Peyer's patch (tissue), 4 donors: ENCODE measurements at regions not wholly inside any gene's neighbourhood (a gene's known extent, or its start where the extent isn't known, plus 50 kb on each side); places are given as distances from the start of the nearest gene placed in this dataset.

Source experiments
- DNase-seq, 3 donors: peaks; one replicate each; pipeline ENCODE4 v3.0.0-alpha.2; 2017 to 2019
- H3K27ac ChIP-seq, 4 donors: fragments of 200-600 bp; sonication (generic); one replicate each; pipeline ENCODE4 v1.5.1; 2016 to 2019
- H3K27me3 ChIP-seq, 2 donors: fragments of 200-600 bp; sonication (generic); one replicate each; pipeline ENCODE4 v1.5.1; 2019
- H3K36me3 ChIP-seq, 3 donors: fragments of 200-600 bp; sonication (generic); one replicate each; pipeline ENCODE4 v1.5.1; 2016 to 2019
- H3K4me1 ChIP-seq, 4 donors: fragments of 200-600 bp; sonication (generic); one replicate each; pipeline ENCODE4 v1.5.1; 2016 to 2019
- H3K4me3 ChIP-seq, 4 donors: fragments of 200-600 bp; sonication (generic); 1 replicate in 3 of 4; 2 replicates in 1 of 4; pipeline ENCODE4 v1.5.1; 2016 to 2019; ENCODE audit warnings: mild to moderate bottlenecking in 1 of 4
- H3K9me3 ChIP-seq, 4 donors: fragments of 200-600 bp; sonication (generic); one replicate each; pipeline ENCODE4 v1.5.1; 2016 to 2019; ENCODE audit warnings: mild to moderate bottlenecking in 1 of 4
- POLR2A ChIP-seq, 2 donors: fragments of 450-650 bp; IDR thresholded peaks; one replicate each; pipeline ENCODE4 v1.5.1; 2017; ENCODE audit warnings: antibody characterized with exemption in 2 of 2, mild to moderate bottlenecking in 2 of 2, moderate library complexity in 2 of 2
- TF ChIP-seq, protein P1 (sequence below), 6 experiments: fragments of 450-650 bp in 4 of 6; fragments of 200-600 bp in 2 of 6; sonication (generic) in 1 of 6; IDR thresholded peaks; one replicate each; pipeline ENCODE4 v1.5.1; 2017 to 2019; ENCODE audit warnings: antibody characterized with exemption in 6 of 6, mild to moderate bottlenecking in 3 of 6, moderate library complexity in 1 of 6

DNA sequence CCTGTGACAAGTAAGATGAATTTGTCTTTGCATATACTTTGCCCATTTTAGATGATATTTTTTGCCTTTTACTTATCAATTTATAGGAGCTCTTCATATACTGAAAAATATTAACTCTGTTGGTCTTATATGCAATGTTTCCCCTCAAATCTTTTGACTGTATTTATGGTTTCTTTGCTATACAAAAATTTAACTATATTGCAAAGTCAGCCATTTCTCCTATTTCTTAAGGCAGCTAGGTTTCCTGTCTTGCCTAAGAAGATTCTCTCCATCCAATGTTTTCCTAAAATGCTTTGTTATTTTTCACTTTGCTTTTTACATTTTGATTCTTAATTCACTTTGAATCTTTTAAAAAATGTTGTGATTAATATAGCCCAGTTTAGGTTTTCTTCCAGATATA is 273.1 kb downstream of the NSG2 start:
- H3K9me3 ChIP-seq = no peaks in the 10 kb centered on the region
- no peak for TF ChIP-seq POLR2A (IDR thresholded peaks at IDR 0.05)
- TF ChIP-seq, protein P1, sequence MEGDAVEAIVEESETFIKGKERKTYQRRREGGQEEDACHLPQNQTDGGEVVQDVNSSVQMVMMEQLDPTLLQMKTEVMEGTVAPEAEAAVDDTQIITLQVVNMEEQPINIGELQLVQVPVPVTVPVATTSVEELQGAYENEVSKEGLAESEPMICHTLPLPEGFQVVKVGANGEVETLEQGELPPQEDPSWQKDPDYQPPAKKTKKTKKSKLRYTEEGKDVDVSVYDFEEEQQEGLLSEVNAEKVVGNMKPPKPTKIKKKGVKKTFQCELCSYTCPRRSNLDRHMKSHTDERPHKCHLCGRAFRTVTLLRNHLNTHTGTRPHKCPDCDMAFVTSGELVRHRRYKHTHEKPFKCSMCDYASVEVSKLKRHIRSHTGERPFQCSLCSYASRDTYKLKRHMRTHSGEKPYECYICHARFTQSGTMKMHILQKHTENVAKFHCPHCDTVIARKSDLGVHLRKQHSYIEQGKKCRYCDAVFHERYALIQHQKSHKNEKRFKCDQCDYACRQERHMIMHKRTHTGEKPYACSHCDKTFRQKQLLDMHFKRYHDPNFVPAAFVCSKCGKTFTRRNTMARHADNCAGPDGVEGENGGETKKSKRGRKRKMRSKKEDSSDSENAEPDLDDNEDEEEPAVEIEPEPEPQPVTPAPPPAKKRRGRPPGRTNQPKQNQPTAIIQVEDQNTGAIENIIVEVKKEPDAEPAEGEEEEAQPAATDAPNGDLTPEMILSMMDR (IDR thresholded peaks at IDR 0.05) = no peak

DNA sequence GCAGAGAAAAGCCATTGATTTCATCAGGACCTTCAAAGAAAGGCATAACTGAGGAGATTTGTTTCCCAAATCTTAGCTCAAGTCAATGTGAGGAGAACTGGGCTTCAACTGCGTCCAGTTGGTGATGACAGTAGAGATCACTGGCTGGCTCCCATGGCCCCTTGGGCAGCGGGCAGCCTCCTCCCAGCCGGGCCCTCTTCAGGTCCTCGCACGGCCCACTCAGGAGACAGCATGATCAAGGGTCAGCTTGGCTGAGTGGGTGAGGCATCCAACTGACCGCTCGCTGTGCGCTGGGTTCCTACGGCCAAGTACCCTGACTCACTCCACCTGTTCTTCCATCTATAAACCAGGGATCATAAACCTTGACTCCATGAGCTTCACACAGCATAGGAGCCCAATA is 274.0 kb downstream of the NSG2 start:
- H3K36me3 ChIP-seq = no peaks in the 10 kb centered on the region

More for the DNA sequence above, 273.1 kb downstream of the NSG2 start:
- Histone ChIP-seq H3K27ac (no peak overlapping the region), H3K36me3 (no peaks in the 10 kb centered on the region), H3K4me3 (no peak overlapping the region), H3K27me3 (no peaks in the 10 kb centered on the region), H3K4me1 (no peaks in the 10 kb centered on the region)
- DNase-seq = no peak

DNA sequence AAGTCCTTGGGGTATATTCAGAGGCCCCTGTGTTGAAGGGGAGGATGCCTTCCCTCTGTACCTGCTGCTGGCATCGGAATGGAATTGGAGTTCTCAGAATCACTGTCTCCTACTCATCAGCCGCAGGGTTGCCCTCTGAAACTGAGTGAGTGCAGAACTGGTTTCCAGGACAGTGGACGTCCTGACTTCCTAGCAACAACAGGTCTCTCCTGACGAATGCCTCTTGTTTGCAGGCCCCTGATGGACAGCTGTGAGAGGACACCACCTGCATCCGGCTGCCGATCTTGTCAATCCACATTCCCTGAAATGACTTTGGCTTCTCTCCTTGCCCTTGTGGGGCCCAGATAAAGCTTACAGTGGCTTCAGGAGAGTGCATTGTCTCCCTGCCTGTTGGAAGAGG is 274.5 kb downstream of the NSG2 start:
- Histone ChIP-seq H3K36me3 (no peaks in the 10 kb centered on the region), H3K4me3 (no peak overlapping the region), H3K9me3 (no peaks in the 10 kb centered on the region), H3K27ac (no peak overlapping the region), H3K27me3 (no peaks in the 10 kb centered on the region), H3K4me1 (no peaks in the 10 kb centered on the region)
- DNase-seq = peak in 1 of 3 donors; percentile 8
- TF ChIP-seq, protein P1 (IDR thresholded peaks at IDR 0.05) = no peak
- no peak for TF ChIP-seq POLR2A (IDR thresholded peaks at IDR 0.05)

More for the DNA sequence above, 274.0 kb downstream of the NSG2 start:
- DNase-seq = peak in 1 of 3 donors; percentile 33
- no peaks in the 10 kb centered on the region for H3K9me3 ChIP-seq
- H3K4me3 ChIP-seq = no peak overlapping the region
- H3K4me1 ChIP-seq = no peaks in the 10 kb centered on the region
- no peak for TF ChIP-seq POLR2A (IDR thresholded peaks at IDR 0.05)
- TF ChIP-seq, protein P1 (IDR thresholded peaks at IDR 0.05) = no peak
- H3K27me3 ChIP-seq = no peaks in the 10 kb centered on the region
- no peak overlapping the region for H3K27ac ChIP-seq

DNA sequence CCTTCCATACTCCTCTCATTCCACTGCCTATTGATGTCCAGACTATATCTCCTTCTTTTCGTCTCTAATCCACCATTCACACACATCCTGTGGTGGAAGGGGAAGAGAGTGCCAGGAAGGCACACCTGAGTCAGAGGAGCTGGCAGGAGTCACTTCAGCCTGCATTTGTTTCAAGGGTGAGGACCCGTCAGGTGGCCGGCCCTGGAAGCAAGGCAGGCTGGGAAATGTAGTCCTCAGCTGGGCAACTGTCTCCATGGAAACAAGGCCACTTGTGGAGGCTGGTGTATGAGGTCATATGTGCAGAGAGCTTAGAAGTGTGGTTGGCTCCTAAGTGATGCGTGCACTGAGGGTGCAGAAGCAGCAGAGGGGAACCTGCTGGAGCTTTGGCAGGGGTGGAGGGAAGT is 278.4 kb downstream of the NSG2 start:
- Histone ChIP-seq H3K4me3 (no peak overlapping the region), H3K27ac (no peak overlapping the region), H3K27me3 (no peaks in the 10 kb centered on the region), H3K36me3 (no peaks in the 10 kb centered on the region), H3K9me3 (no peaks in the 10 kb centered on the region), H3K4me1 (no peaks in the 10 kb centered on the region)
- no peak for DNase-seq
- no peak for TF ChIP-seq POLR2A (IDR thresholded peaks at IDR 0.05)
- TF ChIP-seq, protein P1 (IDR thresholded peaks at IDR 0.05) = no peak

DNA sequence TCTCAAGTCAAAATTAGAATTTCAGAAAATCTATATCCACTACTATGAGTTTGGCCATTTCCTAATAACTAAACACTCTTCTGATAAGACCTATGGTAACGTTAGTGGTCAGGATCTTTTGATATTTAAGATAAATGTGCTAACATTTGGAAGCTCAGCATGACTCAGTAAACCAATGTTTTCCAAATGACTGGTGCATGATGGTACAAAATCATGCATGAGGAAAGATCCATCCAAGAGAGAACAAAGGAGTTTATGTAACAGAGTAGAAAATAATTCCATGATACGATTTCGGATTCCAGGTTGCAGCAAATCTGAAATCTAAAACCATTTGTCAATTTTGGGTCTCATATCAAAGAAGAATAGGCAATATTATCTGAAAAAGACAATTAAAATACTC is 279.2 kb downstream of the NSG2 start:
- TF ChIP-seq POLR2A (IDR thresholded peaks at IDR 0.05) = no peak
- TF ChIP-seq, protein P1 (IDR thresholded peaks at IDR 0.05) = no peak
- Histone ChIP-seq H3K9me3 (no peaks in the 10 kb centered on the region), H3K27ac (no peak overlapping the region), H3K27me3 (no peaks in the 10 kb centered on the region), H3K4me1 (no peaks in the 10 kb centered on the region), H3K4me3 (no peak overlapping the region), H3K36me3 (no peaks in the 10 kb centered on the region)
- DNase-seq = no peak

DNA sequence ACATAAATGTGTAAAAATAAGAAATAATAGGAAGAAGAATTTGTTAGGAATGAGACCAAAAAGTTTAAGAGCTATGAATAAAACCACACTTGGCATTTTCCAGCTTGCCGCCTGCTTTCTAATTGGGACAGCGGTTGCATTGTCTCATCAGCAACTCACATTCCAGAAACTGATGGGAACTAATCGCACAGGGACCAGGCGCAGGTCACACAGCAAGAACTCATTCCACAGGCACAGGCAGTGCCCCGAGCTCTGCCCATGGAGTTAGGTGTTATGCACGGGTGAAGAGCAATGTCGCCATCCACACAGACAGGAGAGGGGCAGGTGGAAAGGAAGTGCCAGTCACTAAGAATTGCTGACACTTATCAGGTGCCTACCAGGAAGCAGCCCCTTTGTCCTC is 279.9 kb downstream of the NSG2 start:
- Histone ChIP-seq H3K4me3 (no peak overlapping the region), H3K27ac (no peak overlapping the region), H3K27me3 (no peaks in the 10 kb centered on the region), H3K36me3 (no peaks in the 10 kb centered on the region), H3K4me1 (no peaks in the 10 kb centered on the region), H3K9me3 (no peaks in the 10 kb centered on the region)
- no peak for DNase-seq
- TF ChIP-seq POLR2A (IDR thresholded peaks at IDR 0.05) = no peak
- TF ChIP-seq, protein P1 (IDR thresholded peaks at IDR 0.05) = no peak
